Upper lobe of left lung (tissue), 4 donors: ENCODE measurements at regions not wholly inside any gene's neighbourhood (a gene's known extent, or its start where the extent isn't known, plus 50 kb on each side); places are given as distances from the start of the nearest gene placed in this dataset.

Source experiments
- CTCF ChIP-seq, 6 experiments: fragments of 450-650 bp in 4 of 6; fragments of 200-600 bp in 2 of 6; sonication (generic) in 2 of 6; IDR thresholded peaks; one replicate each; pipeline ENCODE4 v1.5.1; 2016 to 2019; ENCODE audit warnings: antibody characterized with exemption in 6 of 6
- POLR2AphosphoS5 ChIP-seq, 2 donors: sonication (generic); formaldehyde crosslinking; IDR thresholded peaks; one replicate each; pipeline ENCODE4 v1.5.1; 2017; ENCODE audit warnings: antibody characterized with exemption in 2 of 2

GRCh38 chr14:29494312-29494711, 433.3 kb downstream of the PRKD1 start:
- TF ChIP-seq CTCF (IDR thresholded peaks at IDR 0.05) (no peak), POLR2AphosphoS5 (IDR thresholded peaks at IDR 0.05) (no peak)
